Stimulated activated naive B cell treated with anti-CD40 and anti-IgM and Interleukin-4, amounts not matched to agents 10 μg/mL and 1 μg/mL and 100 μg/mL, for 72 hours (primary cell): ENCODE measurements at regions not wholly inside any gene's neighbourhood (a gene's known extent, or its start where the extent isn't known, plus 50 kb on each side); places are given as distances from the start of the nearest gene placed in this dataset.
"Not testable (repeated sequence)": the region's sequence is repeated elsewhere in the genome, so short reads cannot be mapped to it uniquely, and the experiment has no call there.

Experiments used
- ATAC-seq, 2 donors: fragments of 150-1000 bp; cut with Tn5 transposase; replicated peaks; 2 replicates each; pipeline ENCODE4 v1.10.0; 2021; ENCODE audit warnings: moderate library complexity in 1 of 2
- DNase-seq: peaks from one replicate; pipeline ENCODE4 v3.0.0; 2021
- H3K27ac Mint-ChIP-seq: one replicate; pipeline ENCODE4 v1.8.0; 2022; ENCODE audit warnings: mild to moderate bottlenecking, mixed read lengths
- H3K27me3 Mint-ChIP-seq, 2 donors: one replicate each; pipeline ENCODE4 v1.8.0; 2022; ENCODE audit warnings: mixed read lengths in 2 of 2
- H3K36me3 Mint-ChIP-seq, 2 donors: one replicate each; pipeline ENCODE4 v1.8.0; 2022; ENCODE audit warnings: mixed read lengths in 2 of 2, mild to moderate bottlenecking in 1 of 2
- H3K4me1 Mint-ChIP-seq, 2 donors: one replicate each; pipeline ENCODE4 v1.8.0; 2022; ENCODE audit warnings: mixed read lengths in 2 of 2, mild to moderate bottlenecking in 1 of 2
- H3K4me3 Mint-ChIP-seq, 2 donors: one replicate each; pipeline ENCODE4 v1.8.0; 2022; ENCODE audit warnings: mild to moderate bottlenecking in 2 of 2, mixed read lengths in 2 of 2, moderate library complexity in 1 of 2
- H3K9me3 Mint-ChIP-seq, 2 donors: one replicate each; pipeline ENCODE4 v1.8.0; 2022; ENCODE audit warnings: mixed read lengths in 2 of 2, mild to moderate bottlenecking in 1 of 2

GRCh38 chr4:173642509-173642908 is 112.5 kb upstream of the HAND2 start:
- Mint-ChIP-seq H3K27ac (no peak overlapping the region), H3K4me1 (no peaks in the 10 kb centered on the region), H3K4me3 (no peak overlapping the region), H3K36me3 (no peaks in the 10 kb centered on the region), H3K27me3 (peaks cover 0 to 5% of the 10 kb centered on the region in 2 donors), H3K9me3 (peaks cover 0 to 2% of the 10 kb centered on the region in 2 donors)
- DNase-seq (no peak), ATAC-seq (no peak)

- no peak for DNase-seq
- H3K4me3 Mint-ChIP-seq, result no peak overlapping the region
- peaks cover 8 to 12% of the 10 kb centered on the region in 2 donors for H3K9me3 Mint-ChIP-seq
- no peak for ATAC-seq
- H3K27ac Mint-ChIP-seq, result no peak overlapping the region
- H3K27me3 Mint-ChIP-seq, result no peaks in the 10 kb centered on the region
- H3K4me1 Mint-ChIP-seq, result no peaks in the 10 kb centered on the region
- no peaks in the 10 kb centered on the region for H3K36me3 Mint-ChIP-seq
These were observed 105.4 kb upstream of the HAND2 start for GRCh38 chr4:173635395-173635794.

- H3K27ac Mint-ChIP-seq, result no peak overlapping the region
- H3K4me1 Mint-ChIP-seq, result no peaks in the 10 kb centered on the region
- DNase-seq, result no peak
- no peak for ATAC-seq
- no peaks in the 10 kb centered on the region for H3K27me3 Mint-ChIP-seq
- no peak overlapping the region for H3K4me3 Mint-ChIP-seq
- peaks cover 19 to 25% of the 10 kb centered on the region in 2 donors for H3K9me3 Mint-ChIP-seq
- no peaks in the 10 kb centered on the region for H3K36me3 Mint-ChIP-seq
These were observed 96.2 kb upstream of the HAND2 start for GRCh38 chr4:173626277-173626676.

GRCh38 chr4:173618648-173619047 is 88.6 kb upstream of the HAND2 start:
- H3K36me3 Mint-ChIP-seq, result not testable (repeated sequence)

GRCh38 chr4:173609158-173609557 is 79.1 kb upstream of the HAND2 start:
- no peak overlapping the region for H3K27ac Mint-ChIP-seq
- no peaks in the 10 kb centered on the region for H3K36me3 Mint-ChIP-seq
- H3K9me3 Mint-ChIP-seq, result peaks cover 9 to 20% of the 10 kb centered on the region in 2 donors
- ATAC-seq (no peak), DNase-seq (no peak)
- no peak overlapping the region for H3K4me3 Mint-ChIP-seq
- H3K4me1 Mint-ChIP-seq, result no peaks in the 10 kb centered on the region
- peaks cover 0 to 5% of the 10 kb centered on the region in 2 donors for H3K27me3 Mint-ChIP-seq

More at GRCh38 chr4:173618648-173619047, 88.6 kb upstream of the HAND2 start:
- ATAC-seq, H3K4me3 Mint-ChIP-seq, DNase-seq, H3K4me1 Mint-ChIP-seq, H3K27me3 Mint-ChIP-seq, H3K27ac Mint-ChIP-seq: not testable (repeated sequence)
- H3K9me3 Mint-ChIP-seq, result peaks cover 20 to 25% of the 10 kb centered on the region in 2 donors

- H3K27me3 Mint-ChIP-seq, H3K36me3 Mint-ChIP-seq, H3K27ac Mint-ChIP-seq, H3K4me3 Mint-ChIP-seq, ATAC-seq, DNase-seq, H3K4me1 Mint-ChIP-seq: not testable (repeated sequence)
- peaks cover 9 to 20% of the 10 kb centered on the region in 2 donors for H3K9me3 Mint-ChIP-seq
These were observed 78.6 kb upstream of the HAND2 start for GRCh38 chr4:173608632-173609031.

- Mint-ChIP-seq H3K9me3 (peaks cover 0 to 2% of the 10 kb centered on the region in 2 donors), H3K27ac (no peak overlapping the region), H3K4me3 (no peak overlapping the region), H3K36me3 (no peaks in the 10 kb centered on the region), H3K4me1 (no peaks in the 10 kb centered on the region), H3K27me3 (peaks cover 0 to 9% of the 10 kb centered on the region in 2 donors)
- DNase-seq, result no peak
- no peak for ATAC-seq
These were observed 61.7 kb upstream of the HAND2 start for GRCh38 chr4:173591760-173592159.

- H3K4me3 Mint-ChIP-seq, result no peak overlapping the region
- DNase-seq (no peak), ATAC-seq (no peak)
- no peaks in the 10 kb centered on the region for H3K4me1 Mint-ChIP-seq
- H3K9me3 Mint-ChIP-seq, result peaks cover 0 to 2% of the 10 kb centered on the region in 2 donors
- H3K27me3 Mint-ChIP-seq, result peaks cover 0 to 9% of the 10 kb centered on the region in 2 donors
- H3K36me3 Mint-ChIP-seq, result no peaks in the 10 kb centered on the region
- no peak overlapping the region for H3K27ac Mint-ChIP-seq
These were observed 60.7 kb upstream of the HAND2 start for GRCh38 chr4:173590697-173591096.

GRCh38 chr4:173585876-173586572 is 56.0 kb upstream of the HAND2 start:
- Mint-ChIP-seq H3K36me3 (no peaks in the 10 kb centered on the region), H3K27ac (no peak overlapping the region), H3K4me3 (no peak overlapping the region), H3K4me1 (no peaks in the 10 kb centered on the region), H3K9me3 (peaks cover 0 to 2% of the 10 kb centered on the region in 2 donors), H3K27me3 (peaks cover 5 to 12% of the 10 kb centered on the region in 2 donors)
- DNase-seq (no peak), ATAC-seq (no peak)

- no peak overlapping the region for H3K27ac Mint-ChIP-seq
- peaks cover 6 to 9% of the 10 kb centered on the region in 2 donors for H3K27me3 Mint-ChIP-seq
- peaks cover 0 to 2% of the 10 kb centered on the region in 2 donors for H3K9me3 Mint-ChIP-seq
- no peak overlapping the region for H3K4me3 Mint-ChIP-seq
- no peaks in the 10 kb centered on the region for H3K4me1 Mint-ChIP-seq
- DNase-seq (no peak), ATAC-seq (no peak)
- H3K36me3 Mint-ChIP-seq, result no peaks in the 10 kb centered on the region
These were observed 54.5 kb upstream of the HAND2 start for GRCh38 chr4:173584506-173584905.
